Neural cell (in vitro differentiated cells): ENCODE measurements at regions not wholly inside any gene's neighbourhood (a gene's known extent, or its start where the extent isn't known, plus 50 kb on each side); places are given as distances from the start of the nearest gene placed in this dataset.

Source experiments
- MXI1 ChIP-seq: fragments of 450-650 bp; conservative IDR thresholded peaks from 2 replicates; pipeline ENCODE4 v1.6.1; 2014; ENCODE audit warnings: antibody characterized with exemption, mild to moderate bottlenecking; ENCODE audit not compliant: poor library complexity, severe bottlenecking
- RAD21 ChIP-seq: fragments of 450-650 bp; conservative IDR thresholded peaks from 2 replicates; pipeline ENCODE4 v1.6.1; 2014; ENCODE audit warnings: antibody characterized with exemption, mild to moderate bottlenecking, moderate library complexity
- TF ChIP-seq, protein P1 (sequence below): IDR thresholded peaks from 2 replicates; pipeline ENCODE4 v1.6.1; 2012; ENCODE audit warnings: borderline replicate concordance

GRCh38 chr11:27914080-27914479 lies 193.9 kb downstream of the KIF18A start:
- no peak for TF ChIP-seq MXI1
- TF ChIP-seq, protein P1, sequence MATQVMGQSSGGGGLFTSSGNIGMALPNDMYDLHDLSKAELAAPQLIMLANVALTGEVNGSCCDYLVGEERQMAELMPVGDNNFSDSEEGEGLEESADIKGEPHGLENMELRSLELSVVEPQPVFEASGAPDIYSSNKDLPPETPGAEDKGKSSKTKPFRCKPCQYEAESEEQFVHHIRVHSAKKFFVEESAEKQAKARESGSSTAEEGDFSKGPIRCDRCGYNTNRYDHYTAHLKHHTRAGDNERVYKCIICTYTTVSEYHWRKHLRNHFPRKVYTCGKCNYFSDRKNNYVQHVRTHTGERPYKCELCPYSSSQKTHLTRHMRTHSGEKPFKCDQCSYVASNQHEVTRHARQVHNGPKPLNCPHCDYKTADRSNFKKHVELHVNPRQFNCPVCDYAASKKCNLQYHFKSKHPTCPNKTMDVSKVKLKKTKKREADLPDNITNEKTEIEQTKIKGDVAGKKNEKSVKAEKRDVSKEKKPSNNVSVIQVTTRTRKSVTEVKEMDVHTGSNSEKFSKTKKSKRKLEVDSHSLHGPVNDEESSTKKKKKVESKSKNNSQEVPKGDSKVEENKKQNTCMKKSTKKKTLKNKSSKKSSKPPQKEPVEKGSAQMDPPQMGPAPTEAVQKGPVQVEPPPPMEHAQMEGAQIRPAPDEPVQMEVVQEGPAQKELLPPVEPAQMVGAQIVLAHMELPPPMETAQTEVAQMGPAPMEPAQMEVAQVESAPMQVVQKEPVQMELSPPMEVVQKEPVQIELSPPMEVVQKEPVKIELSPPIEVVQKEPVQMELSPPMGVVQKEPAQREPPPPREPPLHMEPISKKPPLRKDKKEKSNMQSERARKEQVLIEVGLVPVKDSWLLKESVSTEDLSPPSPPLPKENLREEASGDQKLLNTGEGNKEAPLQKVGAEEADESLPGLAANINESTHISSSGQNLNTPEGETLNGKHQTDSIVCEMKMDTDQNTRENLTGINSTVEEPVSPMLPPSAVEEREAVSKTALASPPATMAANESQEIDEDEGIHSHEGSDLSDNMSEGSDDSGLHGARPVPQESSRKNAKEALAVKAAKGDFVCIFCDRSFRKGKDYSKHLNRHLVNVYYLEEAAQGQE = no peak
- TF ChIP-seq RAD21 = no peak
